Activated CD4-positive, alpha-beta T cell treated with anti-CD3 and anti-CD28 coated beads for 36 hours (primary cell): ENCODE measurements at regions not wholly inside any gene's neighbourhood (a gene's known extent, or its start where the extent isn't known, plus 50 kb on each side); places are given as distances from the start of the nearest gene placed in this dataset.

ENCODE experiments used
- ATAC-seq: fragments of 200-7000 bp; cut with Tn5 transposase; one replicate; pipeline ENCODE4 v1.10.0; 2021; ENCODE audit warnings: mild to moderate bottlenecking, moderate library complexity
- CTCF ChIA-PET: fragments of 350-600 bp; sonication (Branson Sonifier 250); formaldehyde crosslinking; loops from one replicate; lab custom pipeline; 2021; ENCODE audit warnings: antibody characterized with exemption; lab: Charles Lee
- POLR2A ChIA-PET: fragments of 350-600 bp; sonication (Branson Sonifier 250); formaldehyde crosslinking; loops from one replicate; lab custom pipeline; 2021; ENCODE audit warnings: antibody characterized with exemption, inconsistent platforms; lab: Charles Lee
- DNase-seq: peaks from one replicate; pipeline ENCODE4 v3.0.0-alpha.2; 2020
- H3K27ac Mint-ChIP-seq: one replicate; pipeline ENCODE4 v1.8.0; 2021; ENCODE audit warnings: mixed read lengths
- H3K27me3 Mint-ChIP-seq: one replicate; pipeline ENCODE4 v1.8.0; 2021; ENCODE audit warnings: mixed read lengths
- H3K36me3 Mint-ChIP-seq: one replicate; pipeline ENCODE4 v1.8.0; 2021; ENCODE audit warnings: low read depth, mixed read lengths
- H3K4me1 Mint-ChIP-seq: one replicate; pipeline ENCODE4 v1.8.0; 2021; ENCODE audit warnings: mixed read lengths
- H3K4me3 Mint-ChIP-seq: one replicate; pipeline ENCODE4 v1.8.0; 2021; ENCODE audit warnings: mild to moderate bottlenecking, moderate library complexity, mixed read lengths
- H3K9me3 Mint-ChIP-seq: one replicate; pipeline ENCODE4 v1.8.0; 2021; ENCODE audit warnings: low read depth, mixed read lengths
- intact Hi-C, 2 experiments: fragments of 100-400 bp; cut with DNase I in 1 of 2; cut with micrococcal nuclease in 1 of 2; formaldehyde crosslinking; loops; one replicate each; pipeline versions ENCODE4 v1.14.2 to v1.15.1; 2022 to 2024; cut with DNase I, micrococcal nuclease

- ATAC-seq (no peak), DNase-seq (no peak)
- Mint-ChIP-seq H3K27me3 (no peaks in the 10 kb centered on the region), H3K9me3 (peaks cover 2% of the 10 kb centered on the region), H3K4me3 (no peak overlapping the region), H3K27ac (no peak overlapping the region), H3K36me3 (no peaks in the 10 kb centered on the region), H3K4me1 (no peaks in the 10 kb centered on the region)
- CTCF ChIA-PET = no interaction called here
- intact Hi-C loops = no loop called here
- POLR2A ChIA-PET = no interaction called here
Measured at GRCh38 chr6:92354270-92354829, 1065.0 kb downstream of the EPHA7 start.

GRCh38 chr6:92352130-92352529 lies 1067.2 kb downstream of the EPHA7 start:
- H3K4me3 Mint-ChIP-seq = no peak overlapping the region
- H3K9me3 Mint-ChIP-seq = peaks cover 2% of the 10 kb centered on the region
- intact Hi-C loops = no loop called here
- H3K27me3 Mint-ChIP-seq = no peaks in the 10 kb centered on the region
- no peak overlapping the region for H3K27ac Mint-ChIP-seq
- ATAC-seq (no peak), DNase-seq (no peak)
- ChIA-PET POLR2A (no interaction called here), CTCF (no interaction called here)
- H3K36me3 Mint-ChIP-seq = no peaks in the 10 kb centered on the region
- H3K4me1 Mint-ChIP-seq = no peaks in the 10 kb centered on the region

DNA sequence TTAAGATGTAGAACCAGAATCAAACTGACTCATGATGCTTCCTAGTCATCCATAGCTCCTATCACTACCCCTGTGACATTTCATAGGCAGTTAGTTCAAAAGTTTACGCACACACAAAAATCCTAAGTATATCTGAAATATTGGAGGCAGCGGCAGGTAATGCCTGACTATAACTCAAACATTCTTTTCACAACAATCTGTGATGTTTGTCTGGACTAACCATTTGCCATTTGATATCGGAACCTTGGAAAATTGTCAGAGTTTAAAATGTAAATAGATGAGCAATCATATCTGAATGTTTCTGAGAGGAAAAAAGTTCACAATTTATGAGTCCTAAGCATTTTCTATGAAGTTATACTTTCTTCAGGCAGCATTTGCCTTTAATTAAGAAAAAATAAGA lies 1078.2 kb downstream of the EPHA7 start:
- POLR2A ChIA-PET = no interaction called here
- Mint-ChIP-seq H3K27ac (no peak overlapping the region), H3K4me1 (no peaks in the 10 kb centered on the region), H3K4me3 (no peak overlapping the region), H3K36me3 (no peaks in the 10 kb centered on the region), H3K9me3 (no peaks in the 10 kb centered on the region), H3K27me3 (no peaks in the 10 kb centered on the region)
- intact Hi-C loops = no loop called here
- no peak for ATAC-seq
- DNase-seq = no peak
- CTCF ChIA-PET = no interaction called here

GRCh38 chr6:92339936-92340640 lies 1079.3 kb downstream of the EPHA7 start:
- Mint-ChIP-seq H3K36me3 (no peaks in the 10 kb centered on the region), H3K9me3 (no peaks in the 10 kb centered on the region), H3K27ac (no peak overlapping the region), H3K4me3 (no peak overlapping the region), H3K4me1 (no peaks in the 10 kb centered on the region), H3K27me3 (no peaks in the 10 kb centered on the region)
- CTCF ChIA-PET = no interaction called here
- POLR2A ChIA-PET = no interaction called here
- intact Hi-C loops = no loop called here
- no peak for DNase-seq
- ATAC-seq = no peak

DNA sequence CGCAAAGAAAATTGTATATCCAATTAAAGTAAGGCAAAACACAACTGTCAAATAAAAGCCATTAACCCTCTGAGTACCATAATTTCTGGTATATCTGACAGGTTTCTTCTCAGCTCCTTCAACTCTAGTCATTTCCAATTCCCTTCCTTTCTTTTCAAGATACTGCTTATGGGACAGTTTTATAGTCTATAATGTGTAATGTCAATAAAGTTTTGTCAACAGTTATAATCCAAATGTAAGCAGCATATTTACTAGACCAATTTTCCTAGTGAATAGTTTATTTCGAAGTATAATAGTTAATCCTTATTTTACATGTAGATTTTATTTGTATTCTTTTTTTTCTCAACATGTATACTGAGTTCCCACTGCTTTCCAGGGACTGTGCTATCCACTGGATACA lies 1081.8 kb downstream of the EPHA7 start:
- H3K4me1 Mint-ChIP-seq = no peaks in the 10 kb centered on the region
- H3K36me3 Mint-ChIP-seq = no peaks in the 10 kb centered on the region
- DNase-seq = no peak
- POLR2A ChIA-PET = no interaction called here
- CTCF ChIA-PET = no interaction called here
- no peak overlapping the region for H3K27ac Mint-ChIP-seq
- no peaks in the 10 kb centered on the region for H3K9me3 Mint-ChIP-seq
- intact Hi-C loops = no loop called here
- no peak overlapping the region for H3K4me3 Mint-ChIP-seq
- no peaks in the 10 kb centered on the region for H3K27me3 Mint-ChIP-seq
- ATAC-seq = no peak

- ChIA-PET CTCF (no interaction called here), POLR2A (no interaction called here)
- Mint-ChIP-seq H3K9me3 (no peaks in the 10 kb centered on the region), H3K4me3 (no peak overlapping the region), H3K27me3 (no peaks in the 10 kb centered on the region), H3K4me1 (no peaks in the 10 kb centered on the region), H3K27ac (no peak overlapping the region), H3K36me3 (no peaks in the 10 kb centered on the region)
- ATAC-seq (no peak), DNase-seq (no peak)
- intact Hi-C loops = no loop called here
Measured at GRCh38 chr6:92329208-92329847, 1090.0 kb downstream of the EPHA7 start.

- intact Hi-C loops = no loop called here
- CTCF ChIA-PET = no interaction called here
Measured at GRCh38 chr6:92315312-92315711, 1104.0 kb downstream of the EPHA7 start.

DNA sequence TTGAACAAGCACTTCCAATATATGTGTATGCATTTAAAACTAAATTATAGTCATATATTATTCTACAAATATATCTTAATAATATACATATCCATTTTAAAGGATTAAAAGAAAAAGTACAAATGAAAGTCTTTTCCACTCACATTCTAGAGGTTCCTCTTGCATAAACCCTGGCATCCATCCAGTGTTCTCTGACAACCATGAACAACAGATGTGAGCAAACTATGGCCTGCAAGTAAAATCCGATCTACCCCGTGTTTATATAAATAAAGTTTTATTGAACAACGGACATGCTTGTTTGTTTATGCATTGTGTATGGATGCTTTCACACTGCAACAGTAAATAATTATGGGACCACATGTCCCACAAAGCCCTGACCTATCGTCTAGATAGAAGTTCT lies 1122.3 kb downstream of the EPHA7 start:
- intact Hi-C loops = no loop called here

More at GRCh38 chr6:92315312-92315711, 1104.0 kb downstream of the EPHA7 start:
- POLR2A ChIA-PET = no interaction called here
- Mint-ChIP-seq H3K27me3 (no peaks in the 10 kb centered on the region), H3K27ac (no peak overlapping the region), H3K4me3 (no peak overlapping the region), H3K36me3 (no peaks in the 10 kb centered on the region), H3K4me1 (no peaks in the 10 kb centered on the region), H3K9me3 (peaks cover 11% of the 10 kb centered on the region)
- ATAC-seq = no peak
- no peak for DNase-seq

GRCh38 chr6:92292067-92292466 lies 1127.3 kb downstream of the EPHA7 start:
- Mint-ChIP-seq H3K4me3 (no peak overlapping the region), H3K27me3 (no peaks in the 10 kb centered on the region), H3K27ac (no peak overlapping the region), H3K4me1 (no peaks in the 10 kb centered on the region), H3K36me3 (no peaks in the 10 kb centered on the region), H3K9me3 (peaks cover 4% of the 10 kb centered on the region)
- ChIA-PET CTCF (no interaction called here), POLR2A (no interaction called here)
- ATAC-seq (no peak), DNase-seq (no peak)
- intact Hi-C loops = no loop called here

More for the DNA sequence above, 1122.3 kb downstream of the EPHA7 start:
- H3K27me3 Mint-ChIP-seq = no peaks in the 10 kb centered on the region
- H3K36me3 Mint-ChIP-seq = no peaks in the 10 kb centered on the region
- no peaks in the 10 kb centered on the region for H3K4me1 Mint-ChIP-seq
- DNase-seq = no peak
- peaks cover 2% of the 10 kb centered on the region for H3K9me3 Mint-ChIP-seq
- no peak overlapping the region for H3K27ac Mint-ChIP-seq
- ChIA-PET POLR2A (no interaction called here), CTCF (no interaction called here)
- ATAC-seq = no peak
- H3K4me3 Mint-ChIP-seq = no peak overlapping the region

DNA sequence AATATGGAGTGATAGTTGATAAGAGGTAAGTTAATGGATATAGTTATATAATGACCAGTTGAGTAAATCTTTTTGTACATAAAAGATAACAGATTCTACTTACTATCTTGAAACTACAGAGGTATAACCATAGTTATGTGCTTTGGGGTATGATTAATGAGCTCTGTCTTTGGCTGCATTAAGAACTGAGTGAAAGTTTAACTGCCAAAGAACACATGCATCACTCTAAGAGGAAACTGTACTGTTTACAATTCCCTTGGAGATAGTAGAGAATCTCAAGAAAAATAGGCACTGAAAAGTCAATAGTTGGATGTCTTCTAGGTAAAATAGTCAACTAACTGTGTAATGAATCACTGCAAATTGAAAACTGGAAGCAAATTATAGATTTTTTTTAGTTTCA lies 1129.5 kb downstream of the EPHA7 start:
- no peak for ATAC-seq
- ChIA-PET CTCF (no interaction called here), POLR2A (no interaction called here)
- H3K4me3 Mint-ChIP-seq = no peak overlapping the region
- peaks cover 8% of the 10 kb centered on the region for H3K9me3 Mint-ChIP-seq
- H3K27ac Mint-ChIP-seq = no peak overlapping the region
- intact Hi-C loops = no loop called here
- no peaks in the 10 kb centered on the region for H3K36me3 Mint-ChIP-seq
- DNase-seq = no peak
- no peaks in the 10 kb centered on the region for H3K27me3 Mint-ChIP-seq
- H3K4me1 Mint-ChIP-seq = no peaks in the 10 kb centered on the region

DNA sequence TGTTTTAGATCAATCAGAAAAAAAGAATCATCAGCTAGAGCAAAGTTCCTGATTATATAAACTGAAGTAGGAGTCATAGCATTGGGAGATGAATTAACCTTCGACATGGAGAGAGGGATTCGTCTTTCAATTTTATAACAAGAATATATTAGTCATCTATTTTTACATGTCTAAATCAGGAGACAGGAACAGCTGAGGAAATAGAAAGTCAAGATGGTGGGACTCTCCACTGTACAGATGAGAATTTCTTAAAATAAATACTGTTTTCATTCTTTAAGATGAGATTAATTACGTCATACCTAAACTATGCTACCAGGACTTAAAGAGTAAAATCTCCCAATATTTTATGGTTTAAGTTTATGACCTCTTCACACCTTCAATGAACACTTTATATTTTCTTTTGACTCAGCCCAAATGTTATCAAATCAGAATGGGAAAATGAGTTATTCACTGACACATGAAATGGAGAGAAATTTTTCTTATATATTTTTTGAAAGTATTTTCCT lies 1137.7 kb downstream of the EPHA7 start:
- DNase-seq = no peak
- intact Hi-C loops = no loop called here
- no peaks in the 10 kb centered on the region for H3K4me1 Mint-ChIP-seq
- ATAC-seq = no peak
- no peaks in the 10 kb centered on the region for H3K36me3 Mint-ChIP-seq
- no peak overlapping the region for H3K27ac Mint-ChIP-seq
- ChIA-PET POLR2A (no interaction called here), CTCF (no interaction called here)
- H3K9me3 Mint-ChIP-seq = peaks cover 4% of the 10 kb centered on the region
- H3K27me3 Mint-ChIP-seq = no peaks in the 10 kb centered on the region
- H3K4me3 Mint-ChIP-seq = no peak overlapping the region

DNA sequence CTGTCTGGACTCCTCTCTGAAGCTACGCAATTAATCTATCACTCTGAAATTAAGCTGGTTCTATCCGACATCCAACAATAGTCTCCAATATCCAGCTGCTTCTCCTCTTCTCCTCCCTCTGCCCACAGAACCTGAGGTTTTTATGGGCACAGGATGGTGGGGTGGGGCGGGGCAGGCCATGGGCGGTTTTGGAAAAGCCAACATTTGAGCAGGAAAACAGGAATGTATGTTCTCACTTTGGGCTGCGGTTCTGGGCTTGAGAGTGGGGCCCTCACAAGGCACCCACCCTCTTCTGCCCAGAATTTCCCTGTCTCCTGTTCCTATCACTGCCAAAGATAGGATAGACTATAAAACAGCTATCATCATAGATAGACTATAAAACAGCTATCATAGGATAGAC lies 1144.2 kb downstream of the EPHA7 start:
- intact Hi-C loops = no loop called here
- H3K27ac Mint-ChIP-seq = no peak overlapping the region
- H3K36me3 Mint-ChIP-seq = no peaks in the 10 kb centered on the region
- H3K27me3 Mint-ChIP-seq = no peaks in the 10 kb centered on the region
- peaks cover 14% of the 10 kb centered on the region for H3K9me3 Mint-ChIP-seq
- POLR2A ChIA-PET = no interaction called here
- H3K4me3 Mint-ChIP-seq = no peak overlapping the region
- no peaks in the 10 kb centered on the region for H3K4me1 Mint-ChIP-seq
- CTCF ChIA-PET = interaction anchor here (1.0 kb wide), 1 partner anchor 26 kb away, joined by 3 read pairs; no protein-coding TSS in a partner anchor
- DNase-seq (no peak), ATAC-seq (no peak)
